Panc1 (cell line): ENCODE measurements at regions not wholly inside any gene's neighbourhood (a gene's known extent, or its start where the extent isn't known, plus 50 kb on each side); places are given as distances from the start of the nearest gene placed in this dataset.

Experiments used
- ATAC-seq: fragments of 200-7000 bp; cut with Tn5 transposase; 2 replicates; pipeline ENCODE4 v1.9.1; 2020; ENCODE audit warnings: mild to moderate bottlenecking, moderate library complexity
- BruUV-seq: library from RNA; stranded (reverse); fragments of 400-500 nt; replicated peaks from 2 replicates; lab custom pipeline; 2021; lab: Mats Ljungman, UMichigan
- CTCF ChIA-PET: fragments of 300-600 bp; sonication (Branson Sonifier 250); formaldehyde crosslinking; loops from one replicate; lab custom pipeline; 2022; ENCODE audit warnings: antibody characterized with exemption; lab: Charles Lee
- POLR2A ChIA-PET: fragments of 300-600 bp; sonication (Branson Sonifier 250); formaldehyde crosslinking; loops from one replicate; lab custom pipeline; 2022; ENCODE audit warnings: antibody characterized with exemption; lab: Charles Lee
- DNase-seq: peaks from one replicate; pipeline ENCODE4 v3.0.0-alpha.2; 2010; ENCODE audit warnings: low read depth, low spot score
- H3K27ac ChIP-seq: 2 replicates; pipeline ENCODE4 v1.5.1; 2011; ENCODE audit warnings: mild to moderate bottlenecking, low read length, inconsistent platforms
- H3K27me3 ChIP-seq: fragments of 200-500 bp; sonication (Bioruptor generic); 2 replicates; pipeline ENCODE4 v1.6.0; 2014; ENCODE audit warnings: low read length, inconsistent platforms; ENCODE audit not compliant: control insufficient read depth, insufficient read depth
- H3K36me3 ChIP-seq: fragments of 200-500 bp; sonication (Bioruptor generic); 2 replicates; pipeline ENCODE4 v1.5.1; 2014; ENCODE audit warnings: inconsistent platforms, mild to moderate bottlenecking, low read length, moderate library complexity; ENCODE audit not compliant: control insufficient read depth, insufficient read depth
- H3K4me1 ChIP-seq: 2 replicates; pipeline ENCODE4 v1.5.1; 2011; ENCODE audit warnings: inconsistent platforms, mild to moderate bottlenecking, low read length, moderate library complexity; ENCODE audit not compliant: control insufficient read depth, insufficient read depth
- H3K4me3 ChIP-seq, 2 experiments: 2 replicates each; pipeline ENCODE4 v1.5.1; 2011 to 2012; ENCODE audit warnings: low read depth in 2 of 2, low read length in 2 of 2, mild to moderate bottlenecking in 2 of 2, inconsistent platforms in 1 of 2, moderate library complexity in 1 of 2
- H3K9me3 ChIP-seq: fragments of 200-500 bp; sonication (Bioruptor generic); 2 replicates; pipeline ENCODE4 v1.5.1; 2014; ENCODE audit warnings: low read depth, mild to moderate bottlenecking, inconsistent platforms, low read length, moderate library complexity; ENCODE audit not compliant: control insufficient read depth, insufficient read depth
- POLR2AphosphoS5 ChIP-seq: IDR thresholded peaks from 2 replicates; pipeline ENCODE4 v1.6.1; 2012; ENCODE audit warnings: mild to moderate bottlenecking, low read depth, low read length, moderate library complexity
- SIN3A ChIP-seq: IDR thresholded peaks from 2 replicates; pipeline ENCODE4 v1.6.1; 2012; ENCODE audit warnings: low read depth, mild to moderate bottlenecking, low read length, moderate library complexity, borderline replicate concordance; ENCODE audit not compliant: insufficient read depth
- TCF7L2 ChIP-seq: IDR thresholded peaks from 2 replicates; pipeline ENCODE4 v1.6.1; 2011; ENCODE audit warnings: mild to moderate bottlenecking, low read depth, low read length, inconsistent platforms
- in situ Hi-C: cut with HindIII; loops from 2 replicates; pipeline ENCODE4 v1.10.0; 2016; ENCODE audit warnings: low sequenced_read_pairs, low pct_unique_long_range_greater_than_20kb
- intact Hi-C: fragments of 100-400 bp; cut with micrococcal nuclease; formaldehyde crosslinking; loops from one replicate; pipeline ENCODE4 v1.10.0; 2022; ENCODE audit not compliant: unreplicated experiment
- TF ChIP-seq, protein P1 (sequence below): fragments of 450-650 bp; IDR thresholded peaks from 2 replicates; pipeline ENCODE4 v1.5.1; 2017; ENCODE audit warnings: mild to moderate bottlenecking
- TF ChIP-seq, protein P2 (sequence below), 2 experiments: IDR thresholded peaks; 2 replicates each; pipeline ENCODE4 v1.6.1; 2011 to 2012; ENCODE audit warnings: low read depth in 2 of 2, control low read depth in 1 of 2, low read length in 1 of 2, mild to moderate bottlenecking in 1 of 2, moderate library complexity in 1 of 2; ENCODE audit not compliant: insufficient read depth in 1 of 2

DNA sequence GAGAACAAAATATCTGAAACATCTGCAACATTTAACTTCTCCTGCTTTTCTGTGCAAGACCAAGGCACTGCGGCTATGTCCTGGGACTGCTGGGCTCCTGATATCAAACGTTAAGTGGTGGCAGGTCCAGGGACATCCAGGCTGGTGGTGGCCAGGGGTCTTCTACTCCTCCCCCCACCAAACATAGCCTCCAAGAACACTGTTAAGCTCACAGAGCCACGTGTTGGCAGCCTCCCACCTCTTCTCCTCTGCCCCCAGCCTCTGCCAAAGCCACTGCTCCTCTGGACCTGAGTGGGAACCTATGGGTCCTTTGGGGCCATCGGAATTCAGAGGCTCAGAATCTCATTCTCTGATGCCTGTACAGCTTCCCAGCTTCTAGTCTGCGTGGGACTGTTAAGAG is 325.7 kb downstream of the ARRDC4 start:
- POLR2A ChIA-PET = no interaction called here
- H3K9me3 ChIP-seq = no peaks in the 10 kb centered on the region
- intact Hi-C loops = no loop called here
- TF ChIP-seq, protein P1, sequence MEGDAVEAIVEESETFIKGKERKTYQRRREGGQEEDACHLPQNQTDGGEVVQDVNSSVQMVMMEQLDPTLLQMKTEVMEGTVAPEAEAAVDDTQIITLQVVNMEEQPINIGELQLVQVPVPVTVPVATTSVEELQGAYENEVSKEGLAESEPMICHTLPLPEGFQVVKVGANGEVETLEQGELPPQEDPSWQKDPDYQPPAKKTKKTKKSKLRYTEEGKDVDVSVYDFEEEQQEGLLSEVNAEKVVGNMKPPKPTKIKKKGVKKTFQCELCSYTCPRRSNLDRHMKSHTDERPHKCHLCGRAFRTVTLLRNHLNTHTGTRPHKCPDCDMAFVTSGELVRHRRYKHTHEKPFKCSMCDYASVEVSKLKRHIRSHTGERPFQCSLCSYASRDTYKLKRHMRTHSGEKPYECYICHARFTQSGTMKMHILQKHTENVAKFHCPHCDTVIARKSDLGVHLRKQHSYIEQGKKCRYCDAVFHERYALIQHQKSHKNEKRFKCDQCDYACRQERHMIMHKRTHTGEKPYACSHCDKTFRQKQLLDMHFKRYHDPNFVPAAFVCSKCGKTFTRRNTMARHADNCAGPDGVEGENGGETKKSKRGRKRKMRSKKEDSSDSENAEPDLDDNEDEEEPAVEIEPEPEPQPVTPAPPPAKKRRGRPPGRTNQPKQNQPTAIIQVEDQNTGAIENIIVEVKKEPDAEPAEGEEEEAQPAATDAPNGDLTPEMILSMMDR = no peak
- TF ChIP-seq, protein P2, sequence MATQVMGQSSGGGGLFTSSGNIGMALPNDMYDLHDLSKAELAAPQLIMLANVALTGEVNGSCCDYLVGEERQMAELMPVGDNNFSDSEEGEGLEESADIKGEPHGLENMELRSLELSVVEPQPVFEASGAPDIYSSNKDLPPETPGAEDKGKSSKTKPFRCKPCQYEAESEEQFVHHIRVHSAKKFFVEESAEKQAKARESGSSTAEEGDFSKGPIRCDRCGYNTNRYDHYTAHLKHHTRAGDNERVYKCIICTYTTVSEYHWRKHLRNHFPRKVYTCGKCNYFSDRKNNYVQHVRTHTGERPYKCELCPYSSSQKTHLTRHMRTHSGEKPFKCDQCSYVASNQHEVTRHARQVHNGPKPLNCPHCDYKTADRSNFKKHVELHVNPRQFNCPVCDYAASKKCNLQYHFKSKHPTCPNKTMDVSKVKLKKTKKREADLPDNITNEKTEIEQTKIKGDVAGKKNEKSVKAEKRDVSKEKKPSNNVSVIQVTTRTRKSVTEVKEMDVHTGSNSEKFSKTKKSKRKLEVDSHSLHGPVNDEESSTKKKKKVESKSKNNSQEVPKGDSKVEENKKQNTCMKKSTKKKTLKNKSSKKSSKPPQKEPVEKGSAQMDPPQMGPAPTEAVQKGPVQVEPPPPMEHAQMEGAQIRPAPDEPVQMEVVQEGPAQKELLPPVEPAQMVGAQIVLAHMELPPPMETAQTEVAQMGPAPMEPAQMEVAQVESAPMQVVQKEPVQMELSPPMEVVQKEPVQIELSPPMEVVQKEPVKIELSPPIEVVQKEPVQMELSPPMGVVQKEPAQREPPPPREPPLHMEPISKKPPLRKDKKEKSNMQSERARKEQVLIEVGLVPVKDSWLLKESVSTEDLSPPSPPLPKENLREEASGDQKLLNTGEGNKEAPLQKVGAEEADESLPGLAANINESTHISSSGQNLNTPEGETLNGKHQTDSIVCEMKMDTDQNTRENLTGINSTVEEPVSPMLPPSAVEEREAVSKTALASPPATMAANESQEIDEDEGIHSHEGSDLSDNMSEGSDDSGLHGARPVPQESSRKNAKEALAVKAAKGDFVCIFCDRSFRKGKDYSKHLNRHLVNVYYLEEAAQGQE (IDR thresholded peaks at IDR 0.05; ENCODE audit: insufficient read depth in 1 of 2, low read depth in 2 of 2, low read length in 1 of 2) = no peak
- TF ChIP-seq POLR2AphosphoS5 (no peak), TCF7L2 (no peak), SIN3A (no peak)
- BruUV-seq = no TSS peak
- H3K27me3 ChIP-seq = peaks cover 5% of the 10 kb centered on the region; the same call in 1 of the 2 replicates
- in situ Hi-C loops = no loop called here
- H3K36me3 ChIP-seq = no peaks in the 10 kb centered on the region
- no peak overlapping the region for H3K4me3 ChIP-seq
- CTCF ChIA-PET = no interaction called here
- no peak for DNase-seq
- H3K27ac ChIP-seq = no peak overlapping the region
- no peaks in the 10 kb centered on the region for H3K4me1 ChIP-seq
- ATAC-seq = no peak

GRCh38 chr15:98286831-98287230 is 326.3 kb downstream of the ARRDC4 start:
- intact Hi-C loops (no loop called here), in situ Hi-C loops (no loop called here)
- POLR2A ChIA-PET = no interaction called here
- H3K4me3 ChIP-seq = no peak overlapping the region
- no peaks in the 10 kb centered on the region for H3K36me3 ChIP-seq
- H3K27me3 ChIP-seq = peaks cover 7% of the 10 kb centered on the region
- no peak overlapping the region for H3K27ac ChIP-seq
- TF ChIP-seq, protein P1 = no peak
- no peak for TF ChIP-seq POLR2AphosphoS5
- TF ChIP-seq TCF7L2 = no peak
- TF ChIP-seq, protein P2 (IDR thresholded peaks at IDR 0.05; ENCODE audit: insufficient read depth in 1 of 2, low read depth in 2 of 2, low read length in 1 of 2) = no peak
- TF ChIP-seq SIN3A = no peak
- H3K9me3 ChIP-seq = no peaks in the 10 kb centered on the region
- BruUV-seq = no TSS peak
- DNase-seq = no peak
- CTCF ChIA-PET = no interaction called here
- no peaks in the 10 kb centered on the region for H3K4me1 ChIP-seq
- no peak for ATAC-seq
